ENCODE measurements at regions not wholly inside any gene's neighbourhood (a gene's known extent, or its start where the extent isn't known, plus 50 kb on each side); places are given as distances from the start of the nearest gene placed in this dataset.

- no peak for TF ChIP-seq CTCF (IDR thresholded peaks at IDR 0.05; ENCODE audit: low read depth, low read length)
- DNase-seq (ENCODE audit: extremely low read depth, low read depth) = no peak
These were observed 793.0 kb upstream of the NDST4 start for GRCh38 chr4:115906428-115906827.

GRCh38 chr4:115883847-115884246 is 770.4 kb upstream of the NDST4 start:
- TF ChIP-seq CTCF (IDR thresholded peaks at IDR 0.05; ENCODE audit: low read depth, low read length) = no peak
- no peak for DNase-seq (ENCODE audit: extremely low read depth, low read depth)

- no peak for TF ChIP-seq CTCF (IDR thresholded peaks at IDR 0.05; ENCODE audit: low read depth, low read length)
- DNase-seq (ENCODE audit: extremely low read depth, low read depth) = no peak
These were observed 769.8 kb upstream of the NDST4 start for GRCh38 chr4:115883231-115883630.

- TF ChIP-seq CTCF (IDR thresholded peaks at IDR 0.05; ENCODE audit: low read depth, low read length) = no peak
- no peak for DNase-seq (ENCODE audit: extremely low read depth, low read depth)
These were observed 759.6 kb upstream of the NDST4 start for GRCh38 chr4:115873048-115873447.

- DNase-seq (ENCODE audit: extremely low read depth, low read depth) = no peak
- TF ChIP-seq CTCF (IDR thresholded peaks at IDR 0.05; ENCODE audit: low read depth, low read length) = no peak
These were observed 758.2 kb upstream of the NDST4 start for GRCh38 chr4:115871596-115871995.

- TF ChIP-seq CTCF (IDR thresholded peaks at IDR 0.05; ENCODE audit: low read depth, low read length) = no peak
- no peak for DNase-seq (ENCODE audit: extremely low read depth, low read depth)
These were observed 753.0 kb upstream of the NDST4 start for GRCh38 chr4:115866364-115866896.

- no peak for DNase-seq (ENCODE audit: extremely low read depth, low read depth)
- TF ChIP-seq CTCF (IDR thresholded peaks at IDR 0.05; ENCODE audit: low read depth, low read length) = no peak
These were observed 752.3 kb upstream of the NDST4 start for GRCh38 chr4:115865736-115866135.
